LoVo (cell line): ENCODE measurements at regions not wholly inside any gene's neighbourhood (a gene's known extent, or its start where the extent isn't known, plus 50 kb on each side); places are given as distances from the start of the nearest gene placed in this dataset.

Experiments used
- DNase-seq: peaks from one replicate; pipeline ENCODE4 v3.0.0-alpha.2; 2016; ENCODE audit warnings: low spot score

GRCh38 chr1:83574791-83575190, 424.1 kb downstream of the TTLL7 start:
- DNase-seq, result no peak

- no peak for DNase-seq
These were observed 425.2 kb downstream of the TTLL7 start for GRCh38 chr1:83573776-83574175.

GRCh38 chr1:83571536-83571935, 427.4 kb downstream of the TTLL7 start:
- no peak for DNase-seq

- no peak for DNase-seq
These were observed 437.6 kb downstream of the TTLL7 start for GRCh38 chr1:83561346-83561745.

- no peak for DNase-seq
These were observed 439.6 kb downstream of the TTLL7 start for GRCh38 chr1:83559129-83559840.

GRCh38 chr1:83555871-83556270, 443.1 kb downstream of the TTLL7 start:
- no peak for DNase-seq

GRCh38 chr1:83554174-83554573, 444.8 kb downstream of the TTLL7 start:
- DNase-seq, result no peak

- DNase-seq, result no peak
These were observed 446.1 kb downstream of the TTLL7 start for GRCh38 chr1:83552820-83553219.

- DNase-seq, result no peak
These were observed 450.6 kb downstream of the TTLL7 start for GRCh38 chr1:83548311-83548710.

GRCh38 chr1:83547901-83548300, 451.0 kb downstream of the TTLL7 start:
- no peak for DNase-seq

- DNase-seq, result no peak
These were observed 452.1 kb downstream of the TTLL7 start for GRCh38 chr1:83546874-83547273.

GRCh38 chr1:83545066-83545862, 453.7 kb downstream of the TTLL7 start:
- no peak for DNase-seq

- no peak for DNase-seq
These were observed 455.5 kb downstream of the TTLL7 start for GRCh38 chr1:83543222-83543973.

- DNase-seq, result no peak
These were observed 467.2 kb downstream of the TTLL7 start for GRCh38 chr1:83531521-83532309.

GRCh38 chr1:83530506-83530905, 468.4 kb downstream of the TTLL7 start:
- no peak for DNase-seq

- no peak for DNase-seq
These were observed 470.9 kb downstream of the TTLL7 start for GRCh38 chr1:83527987-83528386.

- DNase-seq, result no peak
These were observed 478.1 kb downstream of the TTLL7 start for GRCh38 chr1:83520797-83521196.

GRCh38 chr1:83516369-83516768, 482.6 kb downstream of the TTLL7 start:
- no peak for DNase-seq

GRCh38 chr1:83515578-83516154, 483.3 kb downstream of the TTLL7 start:
- DNase-seq, result no peak

- DNase-seq, result no peak
These were observed 486.3 kb downstream of the TTLL7 start for GRCh38 chr1:83512373-83513193.
